ENCODE measurements at regions not wholly inside any gene's neighbourhood (a gene's known extent, or its start where the extent isn't known, plus 50 kb on each side); places are given as distances from the start of the nearest gene placed in this dataset.
"Not testable (repeated sequence)": the region's sequence is repeated elsewhere in the genome, so short reads cannot be mapped to it uniquely, and the experiment has no call there.

GRCh38 chr11:97722721-97723120 is 1298.0 kb upstream of the CNTN5 start:
- no peak for DNase-seq

DNA sequence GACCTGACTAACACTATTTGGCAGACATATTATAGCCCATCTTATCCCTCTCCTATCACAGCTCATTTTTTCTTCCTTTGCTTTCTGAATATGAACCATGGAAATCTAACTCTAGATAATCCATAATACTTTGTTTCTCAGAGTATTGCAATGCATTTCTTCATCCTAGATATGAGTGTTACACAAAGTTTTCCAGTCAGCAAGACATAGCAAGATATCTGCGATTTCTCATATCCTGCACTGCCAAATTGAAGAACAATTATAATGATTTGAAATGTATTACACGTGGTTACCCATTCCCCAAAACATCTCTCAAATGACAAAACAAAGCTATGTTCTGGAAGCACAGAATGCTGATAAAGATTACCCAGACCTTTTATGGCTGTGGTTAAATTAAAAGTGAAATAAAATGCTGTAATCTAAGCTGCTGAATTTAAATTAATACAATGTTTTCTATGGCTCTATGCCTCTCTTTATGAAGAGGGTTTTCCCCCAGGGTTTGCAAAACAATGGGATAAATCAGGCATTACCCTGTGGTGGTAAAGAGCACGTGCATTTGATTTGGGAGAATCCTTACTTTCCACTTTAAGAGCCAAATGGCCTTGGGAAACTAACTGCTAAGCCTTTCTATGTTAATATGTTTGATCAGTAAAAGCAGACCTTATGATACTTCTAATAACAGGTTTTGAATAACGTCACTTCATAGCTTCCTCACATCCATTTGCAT is 1291.0 kb upstream of the CNTN5 start:
- DNase-seq = no peak

GRCh38 chr11:97732011-97732632 is 1288.6 kb upstream of the CNTN5 start:
- DNase-seq = no peak

DNA sequence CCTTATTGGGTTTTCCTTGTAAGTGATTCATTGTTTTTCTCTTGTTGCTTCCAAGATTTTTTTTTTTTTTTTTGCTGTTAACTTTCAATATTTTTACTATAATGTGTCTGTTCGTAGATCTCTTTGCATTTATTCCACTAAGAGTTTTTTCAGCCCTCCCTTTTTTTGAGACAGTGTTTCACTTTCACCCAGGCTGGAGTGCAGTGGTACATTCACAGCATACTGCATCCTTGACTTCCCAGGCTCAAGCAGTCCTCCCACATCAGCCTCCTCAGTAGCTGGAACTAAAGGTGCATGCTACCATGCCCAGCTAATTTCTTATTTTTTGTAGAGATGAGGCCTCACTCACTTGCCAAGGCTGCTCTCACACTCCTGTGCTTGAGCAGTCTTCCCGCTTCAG is 1282.0 kb upstream of the CNTN5 start:
- DNase-seq = no peak

GRCh38 chr11:97739932-97740800 is 1280.6 kb upstream of the CNTN5 start:
- no peak for DNase-seq

DNA sequence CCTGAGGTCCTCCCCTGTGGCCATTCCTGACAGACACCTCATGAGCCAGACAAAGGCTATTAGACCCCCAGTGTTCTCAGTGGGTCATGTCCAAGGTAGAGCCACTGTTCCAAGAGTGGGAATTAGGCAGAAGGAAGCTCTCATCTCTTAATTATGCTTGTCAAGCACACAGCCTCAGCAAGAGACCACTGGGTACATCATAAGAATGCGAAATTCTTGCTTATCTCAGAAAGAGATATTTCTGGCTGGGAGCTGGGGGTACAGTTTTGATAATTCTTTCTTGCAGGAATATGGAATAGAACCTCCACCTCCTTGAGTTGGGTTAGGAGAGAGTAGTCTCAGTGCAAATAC is 1280.0 kb upstream of the CNTN5 start:
- DNase-seq = no peak

- DNase-seq = no peak
These were observed 1278.0 kb upstream of the CNTN5 start for GRCh38 chr11:97742717-97743116.

DNA sequence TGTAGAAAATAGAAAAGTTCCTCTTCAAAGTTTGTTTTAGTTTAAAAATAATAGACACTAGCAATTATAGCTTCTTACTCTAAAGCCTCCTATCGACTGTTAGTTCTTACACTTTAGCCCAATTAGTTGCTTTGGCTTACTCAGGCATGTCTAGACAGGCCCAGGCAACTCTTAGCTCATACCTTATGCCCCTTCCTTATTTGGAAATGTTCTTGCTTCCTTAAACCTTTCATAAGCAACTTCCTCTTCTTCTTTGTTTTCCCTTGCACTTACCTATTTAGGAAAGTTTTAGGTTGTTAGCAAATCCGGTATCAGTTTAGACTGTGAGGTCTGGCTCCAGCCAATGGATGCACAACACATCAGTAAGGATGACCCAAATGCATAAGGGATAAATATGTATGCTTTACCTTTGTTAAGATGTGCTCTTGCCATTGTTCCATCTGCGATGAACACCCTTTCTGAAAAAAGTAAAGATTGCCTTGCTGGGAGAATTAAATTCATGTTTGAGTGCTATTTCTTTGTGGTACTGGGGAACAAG is 1277.5 kb upstream of the CNTN5 start:
- no peak for DNase-seq

DNA sequence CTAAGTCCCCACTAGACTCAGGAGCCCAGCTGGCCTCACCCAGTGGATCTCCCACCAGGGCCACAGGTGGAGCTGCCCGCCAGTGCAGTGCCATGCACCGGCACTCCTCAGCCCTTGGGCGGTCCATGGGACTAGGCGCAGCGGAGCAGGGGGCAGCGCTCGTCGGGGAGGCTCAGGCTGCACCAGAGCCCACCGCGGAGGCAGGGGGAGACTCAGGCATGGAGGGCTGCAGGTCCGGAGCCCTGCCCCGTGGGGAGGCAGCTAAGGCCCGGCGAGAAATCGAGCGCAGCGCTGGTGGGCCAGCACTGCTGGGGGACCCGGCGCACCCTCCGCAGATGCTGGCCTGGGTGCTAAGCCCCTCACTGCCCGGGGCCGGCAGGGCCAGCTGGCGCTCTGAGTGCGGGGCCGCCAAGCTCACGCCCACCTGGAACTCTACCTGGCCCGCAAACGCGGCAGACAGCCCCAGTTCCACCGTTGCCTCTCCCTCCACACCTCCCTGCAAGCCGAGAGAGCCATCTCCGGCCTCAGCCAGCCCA is 1275.2 kb upstream of the CNTN5 start:
- DNase-seq = no peak

DNA sequence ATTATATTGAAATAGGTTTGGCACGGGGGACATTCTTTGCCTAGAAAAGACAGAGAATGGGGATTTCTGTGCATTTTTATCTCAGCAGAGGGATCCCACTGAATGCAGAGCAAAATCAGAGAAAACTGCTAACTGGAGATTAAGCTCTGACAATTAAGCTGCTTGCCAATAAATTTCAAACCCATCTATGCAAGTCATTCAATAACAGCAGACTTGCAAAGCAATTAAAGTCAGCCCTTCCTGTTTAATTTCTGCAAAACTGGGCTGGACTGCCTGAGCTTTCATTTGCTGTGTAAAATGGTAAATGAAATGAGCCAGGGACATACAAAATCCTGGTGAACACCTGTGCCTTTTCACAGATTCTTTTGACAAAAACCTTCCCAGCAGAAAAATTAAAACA is 1273.9 kb upstream of the CNTN5 start:
- DNase-seq = no peak

GRCh38 chr11:97751405-97751804 is 1269.3 kb upstream of the CNTN5 start:
- no peak for DNase-seq

- no peak for DNase-seq
These were observed 1268.8 kb upstream of the CNTN5 start for GRCh38 chr11:97751952-97752351.

GRCh38 chr11:97754976-97755375 is 1265.8 kb upstream of the CNTN5 start:
- no peak for DNase-seq

DNA sequence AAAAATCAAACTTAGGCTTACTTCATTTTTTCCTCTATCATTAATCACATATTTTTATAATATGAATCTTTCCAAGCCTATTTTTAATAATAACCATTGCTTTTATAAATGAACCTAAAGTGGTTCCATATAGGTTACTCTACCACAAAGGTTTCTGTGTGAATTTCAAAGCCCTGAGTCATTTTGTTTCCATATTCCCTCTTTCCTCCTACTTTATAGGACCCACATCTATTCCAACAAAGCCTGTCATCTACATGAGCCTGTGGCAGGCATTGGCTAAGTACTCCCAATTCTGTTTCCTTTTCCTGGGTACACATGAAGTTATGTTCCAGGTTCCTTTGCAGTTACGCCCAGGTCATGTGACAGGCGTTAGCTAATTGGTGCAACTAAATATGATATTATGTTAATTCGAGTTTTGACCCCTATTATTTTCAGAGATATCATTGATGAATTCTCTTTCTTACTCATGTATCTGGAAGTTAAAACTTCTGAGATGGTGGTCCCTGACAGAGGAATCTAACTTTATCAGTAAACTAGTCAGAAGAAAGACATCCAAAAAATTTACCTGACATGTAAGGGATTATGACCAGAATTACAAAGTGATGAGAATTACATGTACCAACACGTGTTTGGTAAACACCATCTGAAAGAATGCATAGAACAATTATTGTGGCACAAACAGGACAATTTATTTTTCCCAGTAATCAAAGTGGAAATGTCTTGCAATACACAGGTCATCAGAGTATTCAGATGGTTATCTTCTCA is 1264.0 kb upstream of the CNTN5 start:
- DNase-seq = no peak

DNA sequence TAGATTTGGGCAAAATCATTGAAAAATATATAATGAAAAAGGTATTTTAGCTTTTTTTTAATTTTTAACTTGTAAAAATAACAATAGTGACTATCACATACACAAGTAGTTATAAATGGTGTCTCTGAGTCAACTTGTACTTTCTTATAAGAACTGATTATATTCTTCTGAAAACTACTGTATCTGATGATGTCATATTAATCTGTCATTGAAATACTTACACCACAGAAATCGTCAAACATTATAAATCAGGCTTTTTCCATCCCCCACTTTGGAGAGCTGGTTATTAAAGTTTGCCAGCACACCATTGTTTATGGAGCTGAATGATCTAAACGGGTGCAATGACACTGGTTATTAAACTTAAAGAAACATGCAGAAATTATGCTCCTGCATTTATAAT is 1259.6 kb upstream of the CNTN5 start:
- DNase-seq = no peak

GRCh38 chr11:97764193-97764592 is 1256.6 kb upstream of the CNTN5 start:
- DNase-seq = no peak

DNA sequence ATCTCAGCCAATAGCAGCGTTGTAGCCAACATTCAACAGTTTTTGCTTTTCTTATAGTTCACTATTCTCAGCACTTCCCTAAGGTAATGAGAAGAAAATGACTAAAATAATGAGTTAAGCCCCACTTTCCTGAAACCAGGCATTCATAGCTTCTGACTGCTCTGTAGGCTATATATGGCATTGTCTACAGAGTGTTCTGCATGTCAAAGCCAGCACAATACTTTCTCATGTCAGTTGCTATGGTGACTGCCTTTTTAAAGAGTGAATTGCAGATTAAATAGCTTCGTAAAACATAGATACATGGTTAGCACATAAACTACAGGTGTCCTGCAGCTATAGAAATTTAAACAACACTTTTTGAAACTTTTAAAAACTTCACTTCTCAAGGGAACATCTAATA is 1256.1 kb upstream of the CNTN5 start:
- DNase-seq = no peak

GRCh38 chr11:97770570-97770969 is 1250.2 kb upstream of the CNTN5 start:
- no peak for DNase-seq

GRCh38 chr11:97772705-97773104 is 1248.0 kb upstream of the CNTN5 start:
- no peak for DNase-seq

- not testable (repeated sequence) for DNase-seq
These were observed 1236.4 kb upstream of the CNTN5 start for GRCh38 chr11:97784388-97784787.

DNA sequence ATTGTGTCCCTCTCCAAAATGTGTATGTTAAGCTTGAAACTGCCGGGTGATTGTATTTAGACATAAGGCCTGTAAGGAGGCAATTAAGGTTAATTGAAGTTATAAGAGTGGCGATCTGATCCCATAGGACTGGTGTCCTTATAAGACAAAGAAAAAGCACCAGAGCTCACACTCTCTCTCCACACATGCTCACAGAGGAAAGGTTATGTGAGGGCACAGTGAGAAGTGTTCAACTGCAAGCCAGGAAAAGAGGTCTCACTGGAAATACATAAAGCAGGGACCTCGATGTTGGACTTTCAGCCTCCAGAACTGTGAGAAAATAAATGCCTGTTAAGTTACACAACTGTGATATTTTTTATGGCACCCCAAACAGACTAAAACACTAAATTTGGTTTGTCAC is 1233.8 kb upstream of the CNTN5 start:
- no peak for DNase-seq

DNA sequence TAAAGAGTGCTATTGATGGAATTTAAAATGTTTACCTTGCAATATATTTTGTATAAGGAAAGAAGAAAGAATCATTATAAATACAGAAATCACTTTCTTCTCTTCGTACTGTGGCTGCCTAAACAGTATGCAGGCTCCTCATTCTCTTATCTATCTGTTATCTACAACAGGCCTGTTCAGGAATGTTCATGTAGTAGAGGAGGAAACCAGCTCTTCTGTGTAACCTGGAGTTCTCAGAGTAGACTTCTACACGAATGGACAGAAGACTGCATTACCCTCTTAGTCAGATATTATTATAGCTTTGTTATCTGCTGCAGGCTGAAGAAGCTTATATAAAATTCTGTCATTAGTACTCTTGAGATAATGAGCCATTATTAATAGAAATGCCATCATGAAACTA is 1225.9 kb upstream of the CNTN5 start:
- no peak for DNase-seq

GRCh38 chr11:97800891-97801290 is 1219.9 kb upstream of the CNTN5 start:
- DNase-seq = no peak
